ENCODE measurements at regions not wholly inside any gene's neighbourhood (a gene's known extent, or its start where the extent isn't known, plus 50 kb on each side); places are given as distances from the start of the nearest gene placed in this dataset.

DNA sequence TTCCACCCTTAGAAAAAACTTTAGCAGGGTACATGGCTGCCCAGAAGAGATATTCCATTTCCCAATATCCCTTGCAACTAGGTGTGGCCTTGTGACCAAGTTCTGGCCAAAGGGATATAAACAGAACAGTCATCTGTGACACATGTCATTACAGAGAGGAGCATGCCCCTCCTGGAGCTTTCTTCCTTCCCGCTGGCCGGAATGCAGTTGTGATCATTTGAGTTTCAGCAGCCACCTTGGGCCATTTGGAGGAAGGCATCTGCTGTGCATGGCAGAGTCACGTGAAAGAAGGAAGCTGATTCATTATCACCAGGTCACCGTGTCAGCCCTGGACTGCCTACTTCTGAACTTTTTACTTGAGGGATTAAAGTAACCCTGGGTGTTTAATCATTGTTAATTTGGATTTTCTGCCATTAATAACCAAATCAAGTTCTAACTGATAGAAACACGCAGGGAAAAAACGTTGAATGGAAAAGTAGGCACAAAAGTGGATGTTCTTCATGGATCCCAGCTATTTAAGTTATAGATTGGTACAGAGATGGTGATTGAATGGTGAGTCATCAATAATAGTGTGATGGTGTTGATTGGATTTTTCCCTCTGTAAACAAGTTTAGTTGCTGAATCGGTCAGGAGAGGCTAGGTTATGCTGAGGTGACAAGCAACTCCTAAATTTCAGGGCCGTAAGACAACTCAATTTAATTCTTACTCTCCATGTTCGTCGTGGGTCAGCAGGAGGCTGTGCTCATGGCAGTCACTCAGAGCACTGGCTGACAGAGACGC, 80.7 kb upstream of the CCDC167 start:
- Histone ChIP-seq H3K79me2 (ENCODE audit: control insufficient read depth, insufficient read depth, low read length) (no peaks in the 10 kb centered on the region), H3K9me1 (ENCODE audit: control insufficient read depth, extremely low read depth, insufficient read depth, low read length) (no peaks in the 10 kb centered on the region), H3K9me3 (ENCODE audit: control insufficient read depth, low read depth, low read length) (no peaks in the 10 kb centered on the region), H3K4me1 (ENCODE audit: control insufficient read depth, extremely low read depth, insufficient read depth, low read length) (peaks cover 20% of the 10 kb centered on the region), H3K9ac (ENCODE audit: control insufficient read depth, extremely low read depth, insufficient read depth, low read length) (no peak overlapping the region), H3K27ac (ENCODE audit: control insufficient read depth, insufficient read depth, low read length) (no peak overlapping the region), H3K36me3 (ENCODE audit: control insufficient read depth in 2 of 2, extremely low read depth in 1 of 2, insufficient read depth in 2 of 2, low read length in 2 of 2) (no peaks in the 10 kb centered on the region), H2AFZ (ENCODE audit: control insufficient read depth, low read length) (no peak overlapping the region), H3K27me3 (ENCODE audit: control insufficient read depth, extremely low read depth, insufficient read depth, low read length) (no peaks in the 10 kb centered on the region), H3K4me2 (ENCODE audit: control insufficient read depth, extremely low read depth, insufficient read depth, low read depth, low read length) (no peak overlapping the region), H4K20me1 (ENCODE audit: control insufficient read depth, extremely low read depth, insufficient read depth, low read length) (no peaks in the 10 kb centered on the region), H3K4me3 (ENCODE audit: control insufficient read depth in 2 of 3, extremely low read depth in 1 of 3, insufficient read depth in 2 of 3, low read depth in 1 of 3, low read length in 3 of 3) (no peak overlapping the region)
- FAIRE-seq (no peak), DNase-seq (ENCODE audit: low read depth, low spot score) (no peak)
- dilution Hi-C loops (cut with MboI; ENCODE audit: extremely low pct_ligation_motif_present, low sequenced_read_pairs), result no loop called here
- TF ChIP-seq, protein P1, sequence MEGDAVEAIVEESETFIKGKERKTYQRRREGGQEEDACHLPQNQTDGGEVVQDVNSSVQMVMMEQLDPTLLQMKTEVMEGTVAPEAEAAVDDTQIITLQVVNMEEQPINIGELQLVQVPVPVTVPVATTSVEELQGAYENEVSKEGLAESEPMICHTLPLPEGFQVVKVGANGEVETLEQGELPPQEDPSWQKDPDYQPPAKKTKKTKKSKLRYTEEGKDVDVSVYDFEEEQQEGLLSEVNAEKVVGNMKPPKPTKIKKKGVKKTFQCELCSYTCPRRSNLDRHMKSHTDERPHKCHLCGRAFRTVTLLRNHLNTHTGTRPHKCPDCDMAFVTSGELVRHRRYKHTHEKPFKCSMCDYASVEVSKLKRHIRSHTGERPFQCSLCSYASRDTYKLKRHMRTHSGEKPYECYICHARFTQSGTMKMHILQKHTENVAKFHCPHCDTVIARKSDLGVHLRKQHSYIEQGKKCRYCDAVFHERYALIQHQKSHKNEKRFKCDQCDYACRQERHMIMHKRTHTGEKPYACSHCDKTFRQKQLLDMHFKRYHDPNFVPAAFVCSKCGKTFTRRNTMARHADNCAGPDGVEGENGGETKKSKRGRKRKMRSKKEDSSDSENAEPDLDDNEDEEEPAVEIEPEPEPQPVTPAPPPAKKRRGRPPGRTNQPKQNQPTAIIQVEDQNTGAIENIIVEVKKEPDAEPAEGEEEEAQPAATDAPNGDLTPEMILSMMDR (optimal IDR thresholded peaks at IDR 0.05 in 1 of 3, IDR thresholded peaks at IDR 0.05 in 1 of 3, conservative IDR thresholded peaks at IDR 0.05 in 1 of 3; ENCODE audit: extremely low read depth in 1 of 3, insufficient read depth in 2 of 3, low read length in 3 of 3), result no peak
- TF ChIP-seq EZH2 (IDR thresholded peaks at IDR 0.05; ENCODE audit: low read length), result no peak

DNA sequence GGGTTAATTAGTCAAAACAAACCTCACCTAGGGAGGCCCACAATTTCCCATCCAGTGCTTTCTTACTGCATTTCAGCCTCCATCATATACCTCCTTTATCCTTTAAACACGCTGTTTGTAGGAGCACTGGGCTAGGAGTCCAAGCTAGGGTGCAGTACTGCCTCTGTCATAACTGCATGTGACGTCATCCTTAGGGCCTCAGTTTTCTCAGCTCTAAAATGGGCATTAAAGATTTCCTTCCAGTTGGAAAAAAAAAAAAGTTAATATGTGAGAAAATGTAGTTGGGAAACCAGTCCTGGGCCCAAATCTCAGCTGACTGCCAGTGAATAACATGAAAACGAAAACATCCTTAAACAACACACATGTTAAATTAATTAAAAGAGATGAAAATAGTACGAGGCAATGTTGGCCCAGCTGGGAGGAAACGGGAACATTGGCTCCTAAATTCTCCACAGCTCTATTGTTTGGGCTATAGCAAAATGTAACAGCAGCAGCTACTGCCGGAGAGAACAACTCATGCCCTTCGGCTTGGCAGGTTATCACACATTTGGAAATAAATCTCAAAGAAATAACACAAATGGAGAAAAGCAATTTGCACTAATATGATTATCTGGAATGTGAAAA, 79.9 kb upstream of the CCDC167 start:
- dilution Hi-C loops (cut with MboI; ENCODE audit: extremely low pct_ligation_motif_present, low sequenced_read_pairs), result no loop called here
- peaks cover 20% of the 10 kb centered on the region for H3K4me1 ChIP-seq (ENCODE audit: control insufficient read depth, extremely low read depth, insufficient read depth, low read length)
- H3K27ac ChIP-seq (ENCODE audit: control insufficient read depth, insufficient read depth, low read length), result no peak overlapping the region
- FAIRE-seq, result no peak
- TF ChIP-seq, protein P1 (optimal IDR thresholded peaks at IDR 0.05 in 1 of 3, IDR thresholded peaks at IDR 0.05 in 1 of 3, conservative IDR thresholded peaks at IDR 0.05 in 1 of 3; ENCODE audit: extremely low read depth in 1 of 3, insufficient read depth in 2 of 3, low read length in 3 of 3), result no peak
- TF ChIP-seq EZH2 (IDR thresholded peaks at IDR 0.05; ENCODE audit: low read length), result no peak
- no peaks in the 10 kb centered on the region for H3K36me3 ChIP-seq (ENCODE audit: control insufficient read depth in 2 of 2, extremely low read depth in 1 of 2, insufficient read depth in 2 of 2, low read length in 2 of 2)
- H3K9ac ChIP-seq (ENCODE audit: control insufficient read depth, extremely low read depth, insufficient read depth, low read length), result no peak overlapping the region
- H3K9me1 ChIP-seq (ENCODE audit: control insufficient read depth, extremely low read depth, insufficient read depth, low read length), result no peaks in the 10 kb centered on the region
- no peaks in the 10 kb centered on the region for H3K9me3 ChIP-seq (ENCODE audit: control insufficient read depth, low read depth, low read length)
- no peaks in the 10 kb centered on the region for H3K27me3 ChIP-seq (ENCODE audit: control insufficient read depth, extremely low read depth, insufficient read depth, low read length)
- H2AFZ ChIP-seq (ENCODE audit: control insufficient read depth, low read length), result no peak overlapping the region
- DNase-seq (ENCODE audit: low read depth, low spot score), result no peak
- no peaks in the 10 kb centered on the region for H3K79me2 ChIP-seq (ENCODE audit: control insufficient read depth, insufficient read depth, low read length)
- H4K20me1 ChIP-seq (ENCODE audit: control insufficient read depth, extremely low read depth, insufficient read depth, low read length), result no peaks in the 10 kb centered on the region
- no peak overlapping the region for H3K4me2 ChIP-seq (ENCODE audit: control insufficient read depth, extremely low read depth, insufficient read depth, low read depth, low read length)
- H3K4me3 ChIP-seq (ENCODE audit: control insufficient read depth in 2 of 3, extremely low read depth in 1 of 3, insufficient read depth in 2 of 3, low read depth in 1 of 3, low read length in 3 of 3), result no peak overlapping the region
